PFSK-1 (cell line): ENCODE measurements at regions not wholly inside any gene's neighbourhood (a gene's known extent, or its start where the extent isn't known, plus 50 kb on each side); places are given as distances from the start of the nearest gene placed in this dataset.

Experiments
- FOXP2 ChIP-seq: optimal IDR thresholded peaks from 2 replicates; pipeline ENCODE3; 2011; ENCODE audit warnings: borderline replicate concordance, control low read depth, inconsistent platforms; ENCODE audit not compliant: insufficient read depth; ENCODE audit errors: extremely low read length, extremely low read depth
- POLR2AphosphoS5 ChIP-seq: IDR thresholded peaks from 2 replicates; pipeline ENCODE4 v1.6.1; 2012; ENCODE audit warnings: low read depth, mild to moderate bottlenecking, control low read depth, low read length, moderate library complexity
- REST ChIP-seq, 2 experiments: IDR thresholded peaks; 2 replicates each; pipeline versions ENCODE4 v1.6.1 to v1.8.0; 2011 to 2012; ENCODE audit warnings: low read depth in 2 of 2, low read length in 2 of 2, control low read depth in 1 of 2, inconsistent platforms in 1 of 2, mild to moderate bottlenecking in 1 of 2, moderate library complexity in 1 of 2; ENCODE audit not compliant: insufficient read depth in 1 of 2
- SIN3A ChIP-seq: IDR thresholded peaks from 2 replicates; pipeline ENCODE4 v1.6.1; 2012; ENCODE audit warnings: mild to moderate bottlenecking, low read length, moderate library complexity, borderline replicate concordance; ENCODE audit not compliant: insufficient read depth
- TAF1 ChIP-seq: IDR thresholded peaks from 2 replicates; pipeline ENCODE4 v1.6.1; 2012; ENCODE audit warnings: low read length, control low read depth, borderline replicate concordance; ENCODE audit not compliant: insufficient read depth

GRCh38 chr13:64377606-64378005, 2852.5 kb downstream of the PCDH9 start:
- TF ChIP-seq REST (IDR thresholded peaks at IDR 0.05; ENCODE audit: insufficient read depth in 1 of 2, low read depth in 2 of 2, low read length in 2 of 2) (no peak), SIN3A (no peak), POLR2AphosphoS5 (no peak), TAF1 (no peak), FOXP2 (no peak)
